ENCODE measurements at regions not wholly inside any gene's neighbourhood (a gene's known extent, or its start where the extent isn't known, plus 50 kb on each side); places are given as distances from the start of the nearest gene placed in this dataset.

- intact Hi-C loops (cut with DNase I) = no loop called here
- no peak for DNase-seq
- no peak overlapping the region for H3K27ac ChIP-seq
- H3K4me1 ChIP-seq = no peaks in the 10 kb centered on the region
- H3K9me3 ChIP-seq = no peaks in the 10 kb centered on the region
- WGBS, 2 donors = 84 to 86% methylated on average over 4 of the region's 4 CpGs
- no peaks in the 10 kb centered on the region for H3K27me3 ChIP-seq
- H3K4me3 ChIP-seq (replicated peaks in 1 of 3) = no peak overlapping the region
- H3K36me3 ChIP-seq = no peaks in the 10 kb centered on the region
- TF ChIP-seq, protein P1, sequence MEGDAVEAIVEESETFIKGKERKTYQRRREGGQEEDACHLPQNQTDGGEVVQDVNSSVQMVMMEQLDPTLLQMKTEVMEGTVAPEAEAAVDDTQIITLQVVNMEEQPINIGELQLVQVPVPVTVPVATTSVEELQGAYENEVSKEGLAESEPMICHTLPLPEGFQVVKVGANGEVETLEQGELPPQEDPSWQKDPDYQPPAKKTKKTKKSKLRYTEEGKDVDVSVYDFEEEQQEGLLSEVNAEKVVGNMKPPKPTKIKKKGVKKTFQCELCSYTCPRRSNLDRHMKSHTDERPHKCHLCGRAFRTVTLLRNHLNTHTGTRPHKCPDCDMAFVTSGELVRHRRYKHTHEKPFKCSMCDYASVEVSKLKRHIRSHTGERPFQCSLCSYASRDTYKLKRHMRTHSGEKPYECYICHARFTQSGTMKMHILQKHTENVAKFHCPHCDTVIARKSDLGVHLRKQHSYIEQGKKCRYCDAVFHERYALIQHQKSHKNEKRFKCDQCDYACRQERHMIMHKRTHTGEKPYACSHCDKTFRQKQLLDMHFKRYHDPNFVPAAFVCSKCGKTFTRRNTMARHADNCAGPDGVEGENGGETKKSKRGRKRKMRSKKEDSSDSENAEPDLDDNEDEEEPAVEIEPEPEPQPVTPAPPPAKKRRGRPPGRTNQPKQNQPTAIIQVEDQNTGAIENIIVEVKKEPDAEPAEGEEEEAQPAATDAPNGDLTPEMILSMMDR (IDR thresholded peaks at IDR 0.05) = no peak
- TF ChIP-seq POLR2A (IDR thresholded peaks at IDR 0.05) = no peak
These were observed 353.9 kb downstream of the NSUN3 start for GRCh38 chr3:94416768-94417167.

GRCh38 chr3:94417963-94418455, 355.1 kb downstream of the NSUN3 start:
- H3K4me1 ChIP-seq = no peaks in the 10 kb centered on the region
- H3K4me3 ChIP-seq (replicated peaks in 1 of 3) = no peak overlapping the region
- no peaks in the 10 kb centered on the region for H3K9me3 ChIP-seq
- no peaks in the 10 kb centered on the region for H3K36me3 ChIP-seq
- no peak for TF ChIP-seq POLR2A (IDR thresholded peaks at IDR 0.05)
- TF ChIP-seq, protein P1 (IDR thresholded peaks at IDR 0.05) = no peak
- DNase-seq = no peak
- WGBS, 2 donors = 91 to 93% methylated on average over 5 to 6 of the region's 6 CpGs
- intact Hi-C loops (cut with DNase I) = no loop called here
- no peaks in the 10 kb centered on the region for H3K27me3 ChIP-seq
- no peak overlapping the region for H3K27ac ChIP-seq

GRCh38 chr3:94420931-94421330, 358.1 kb downstream of the NSUN3 start:
- H3K4me3 ChIP-seq (replicated peaks in 1 of 3) = no peak overlapping the region
- intact Hi-C loops (cut with DNase I) = no loop called here
- no peak for DNase-seq
- TF ChIP-seq, protein P1 (IDR thresholded peaks at IDR 0.05) = no peak
- no peak for TF ChIP-seq POLR2A (IDR thresholded peaks at IDR 0.05)
- H3K27ac ChIP-seq = no peak overlapping the region
- WGBS, 2 donors = 89 to 94% methylated on average over 1 of the region's 1 CpG
- H3K36me3 ChIP-seq = no peaks in the 10 kb centered on the region
- no peaks in the 10 kb centered on the region for H3K4me1 ChIP-seq
- H3K27me3 ChIP-seq = no peaks in the 10 kb centered on the region
- no peaks in the 10 kb centered on the region for H3K9me3 ChIP-seq

GRCh38 chr3:94423578-94423977, 360.7 kb downstream of the NSUN3 start:
- no peak overlapping the region for H3K27ac ChIP-seq
- no peak for DNase-seq
- H3K27me3 ChIP-seq = no peaks in the 10 kb centered on the region
- no peaks in the 10 kb centered on the region for H3K4me1 ChIP-seq
- intact Hi-C loops (cut with DNase I) = no loop called here
- no peaks in the 10 kb centered on the region for H3K9me3 ChIP-seq
- TF ChIP-seq POLR2A (IDR thresholded peaks at IDR 0.05) = no peak
- TF ChIP-seq, protein P1 (IDR thresholded peaks at IDR 0.05) = no peak
- no peak overlapping the region for H3K4me3 ChIP-seq (replicated peaks in 1 of 3)
- H3K36me3 ChIP-seq = no peaks in the 10 kb centered on the region

GRCh38 chr3:94429517-94429916, 366.7 kb downstream of the NSUN3 start:
- no peaks in the 10 kb centered on the region for H3K36me3 ChIP-seq
- H3K4me3 ChIP-seq (replicated peaks in 1 of 3) = no peak overlapping the region
- TF ChIP-seq, protein P1 (IDR thresholded peaks at IDR 0.05) = no peak
- no peak for TF ChIP-seq POLR2A (IDR thresholded peaks at IDR 0.05)
- DNase-seq = no peak
- H3K27me3 ChIP-seq = no peaks in the 10 kb centered on the region
- no peaks in the 10 kb centered on the region for H3K4me1 ChIP-seq
- intact Hi-C loops (cut with DNase I) = no loop called here
- no peak overlapping the region for H3K27ac ChIP-seq
- H3K9me3 ChIP-seq = no peaks in the 10 kb centered on the region
